ENCODE measurements at regions not wholly inside any gene's neighbourhood (a gene's known extent, or its start where the extent isn't known, plus 50 kb on each side); places are given as distances from the start of the nearest gene placed in this dataset.

GRCh38 chr16:66263168-66263972, 103.1 kb upstream of the CDH5 start:
- no peak overlapping the region for H3K4me3 ChIP-seq (ENCODE audit: control insufficient read depth, low read depth, low read length)
- DNase-seq (ENCODE audit: low read depth): no peak
- no peak for TF ChIP-seq CTCF (IDR thresholded peaks at IDR 0.05; ENCODE audit: control insufficient read depth, insufficient read depth, low read depth, low read length, missing control alignments)

- H3K4me3 ChIP-seq (ENCODE audit: control insufficient read depth, low read depth, low read length): no peak overlapping the region
- no peak for TF ChIP-seq CTCF (IDR thresholded peaks at IDR 0.05; ENCODE audit: control insufficient read depth, insufficient read depth, low read depth, low read length, missing control alignments)
- DNase-seq (ENCODE audit: low read depth): no peak
Measured at GRCh38 chr16:66262253-66263167, 104.0 kb upstream of the CDH5 start.

- H3K4me3 ChIP-seq (ENCODE audit: control insufficient read depth, low read depth, low read length): no peak overlapping the region
- TF ChIP-seq CTCF (IDR thresholded peaks at IDR 0.05; ENCODE audit: control insufficient read depth, insufficient read depth, low read depth, low read length, missing control alignments): no peak
- DNase-seq (ENCODE audit: low read depth): no peak
Measured at GRCh38 chr16:66261826-66262225, 104.7 kb upstream of the CDH5 start.

- TF ChIP-seq CTCF (IDR thresholded peaks at IDR 0.05; ENCODE audit: control insufficient read depth, insufficient read depth, low read depth, low read length, missing control alignments): no peak
- H3K4me3 ChIP-seq (ENCODE audit: control insufficient read depth, low read depth, low read length): no peak overlapping the region
- DNase-seq (ENCODE audit: low read depth): no peak
Measured at GRCh38 chr16:66260522-66261254, 105.8 kb upstream of the CDH5 start.

- H3K4me3 ChIP-seq (ENCODE audit: control insufficient read depth, low read depth, low read length): no peak overlapping the region
- no peak for TF ChIP-seq CTCF (IDR thresholded peaks at IDR 0.05; ENCODE audit: control insufficient read depth, insufficient read depth, low read depth, low read length, missing control alignments)
- DNase-seq (ENCODE audit: low read depth): no peak
Measured at GRCh38 chr16:66258916-66259845, 107.3 kb upstream of the CDH5 start.

All from AG09309 (cell line).